ENCODE measurements at regions not wholly inside any gene's neighbourhood (a gene's known extent, or its start where the extent isn't known, plus 50 kb on each side); places are given as distances from the start of the nearest gene placed in this dataset.

GRCh38 chr9:116007824-116008223, 145.8 kb upstream of the PAPPA start:
- whole genome bisulfite sequencing, 4 donors = 82 to 97% (median 89%) methylated on average over 2 of the region's 2 CpGs
- no peaks in the 10 kb centered on the region for H3K27me3 ChIP-seq
- no peak overlapping the region for H3K4me3 ChIP-seq
- TF ChIP-seq, protein P1, sequence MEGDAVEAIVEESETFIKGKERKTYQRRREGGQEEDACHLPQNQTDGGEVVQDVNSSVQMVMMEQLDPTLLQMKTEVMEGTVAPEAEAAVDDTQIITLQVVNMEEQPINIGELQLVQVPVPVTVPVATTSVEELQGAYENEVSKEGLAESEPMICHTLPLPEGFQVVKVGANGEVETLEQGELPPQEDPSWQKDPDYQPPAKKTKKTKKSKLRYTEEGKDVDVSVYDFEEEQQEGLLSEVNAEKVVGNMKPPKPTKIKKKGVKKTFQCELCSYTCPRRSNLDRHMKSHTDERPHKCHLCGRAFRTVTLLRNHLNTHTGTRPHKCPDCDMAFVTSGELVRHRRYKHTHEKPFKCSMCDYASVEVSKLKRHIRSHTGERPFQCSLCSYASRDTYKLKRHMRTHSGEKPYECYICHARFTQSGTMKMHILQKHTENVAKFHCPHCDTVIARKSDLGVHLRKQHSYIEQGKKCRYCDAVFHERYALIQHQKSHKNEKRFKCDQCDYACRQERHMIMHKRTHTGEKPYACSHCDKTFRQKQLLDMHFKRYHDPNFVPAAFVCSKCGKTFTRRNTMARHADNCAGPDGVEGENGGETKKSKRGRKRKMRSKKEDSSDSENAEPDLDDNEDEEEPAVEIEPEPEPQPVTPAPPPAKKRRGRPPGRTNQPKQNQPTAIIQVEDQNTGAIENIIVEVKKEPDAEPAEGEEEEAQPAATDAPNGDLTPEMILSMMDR (IDR thresholded peaks at IDR 0.05) = no peak
- TF ChIP-seq POLR2A (IDR thresholded peaks at IDR 0.05) = no peak
- peaks cover 0 to 6% (median 0%) of the 10 kb centered on the region in 12 donors for H3K9me3 ChIP-seq
- H3K4me1 ChIP-seq = no peaks in the 10 kb centered on the region
- DNase-seq (no peak), ATAC-seq (no peak)
- no peaks in the 10 kb centered on the region for H3K36me3 ChIP-seq
- intact Hi-C loops (cut with DNase I) = no loop called here
- no peak overlapping the region for H3K27ac ChIP-seq

DNA sequence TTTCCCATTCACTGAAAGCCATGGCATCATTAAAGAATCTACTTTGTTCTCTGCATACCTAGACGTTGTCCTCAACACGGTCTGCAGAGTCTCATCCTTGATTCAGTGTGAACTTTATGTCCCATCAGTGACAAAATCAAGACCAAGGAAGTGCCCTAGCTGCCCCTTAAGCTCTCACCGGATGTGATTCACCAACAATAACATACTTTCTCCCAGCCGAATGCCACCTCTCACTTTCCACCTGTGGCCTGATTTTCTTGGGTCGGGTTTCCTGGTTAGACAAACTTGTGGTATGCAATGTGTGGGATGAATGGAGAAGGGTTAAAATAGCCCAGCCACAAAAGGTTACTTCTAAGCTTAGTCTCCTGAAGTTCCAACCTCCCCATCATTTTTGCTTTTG, 145.3 kb upstream of the PAPPA start:
- H3K27me3 ChIP-seq = no peaks in the 10 kb centered on the region
- no peaks in the 10 kb centered on the region for H3K4me1 ChIP-seq
- no peak overlapping the region for H3K4me3 ChIP-seq
- ATAC-seq (no peak), DNase-seq (no peak)
- no peak overlapping the region for H3K27ac ChIP-seq
- H3K36me3 ChIP-seq = no peaks in the 10 kb centered on the region
- WGBS, 4 donors = 64 to 71% (median 68%) methylated on average over 5 of the region's 5 CpGs
- intact Hi-C loops (cut with DNase I) = no loop called here
- H3K9me3 ChIP-seq = peaks cover 0 to 6% (median 0%) of the 10 kb centered on the region in 12 donors
- TF ChIP-seq POLR2A (IDR thresholded peaks at IDR 0.05) = no peak
- TF ChIP-seq, protein P1 (IDR thresholded peaks at IDR 0.05) = no peak

DNA sequence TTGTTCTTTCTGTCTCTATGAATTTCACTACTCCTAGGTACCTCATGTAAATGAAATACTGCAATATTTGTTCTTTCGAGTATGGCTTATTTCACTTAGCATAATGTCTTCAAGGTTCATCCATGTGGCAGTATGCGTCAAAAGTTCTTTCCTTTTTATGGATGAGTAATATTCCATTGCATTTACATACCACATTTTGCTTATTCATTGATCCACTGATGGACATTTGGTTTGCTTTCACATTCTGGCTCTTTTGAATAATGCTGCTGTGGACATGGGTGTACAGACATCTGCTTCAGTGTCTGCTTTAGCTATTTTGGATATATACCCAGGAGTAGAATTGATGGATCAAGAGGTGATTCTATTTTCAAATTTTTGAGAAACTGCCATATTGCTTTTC, 144.2 kb upstream of the PAPPA start:
- H3K4me1 ChIP-seq = no peaks in the 10 kb centered on the region
- intact Hi-C loops (cut with DNase I) = no loop called here
- no peaks in the 10 kb centered on the region for H3K27me3 ChIP-seq
- peaks cover 0 to 6% (median 0%) of the 10 kb centered on the region in 12 donors for H3K9me3 ChIP-seq
- no peaks in the 10 kb centered on the region for H3K36me3 ChIP-seq
- no peak overlapping the region for H3K4me3 ChIP-seq
- 88 to 94% (median 92%) methylated on average over 2 of the region's 2 CpGs for WGBS, 4 donors
- DNase-seq (no peak), ATAC-seq (no peak)
- H3K27ac ChIP-seq = no peak overlapping the region
- TF ChIP-seq, protein P1 (IDR thresholded peaks at IDR 0.05) = no peak
- TF ChIP-seq POLR2A (IDR thresholded peaks at IDR 0.05) = no peak

DNA sequence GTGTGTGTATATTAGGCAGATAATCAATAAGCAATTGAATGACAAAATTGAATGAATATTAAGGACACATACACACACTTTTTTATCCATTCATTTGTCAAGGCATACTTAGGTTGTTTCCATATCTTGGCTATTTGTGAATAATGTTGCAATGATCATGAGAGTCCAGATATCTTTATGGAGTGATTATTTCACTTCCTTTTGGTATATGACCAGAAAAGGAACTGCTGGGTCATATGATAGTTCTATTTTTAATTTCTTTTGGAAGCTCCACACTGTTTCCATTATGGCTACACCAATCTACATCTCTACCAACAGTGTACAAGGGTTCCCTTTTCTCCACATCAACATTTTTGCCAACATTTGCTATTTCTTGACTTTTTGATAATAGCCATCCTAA, 137.7 kb upstream of the PAPPA start:
- intact Hi-C loops (cut with DNase I) = no loop called here
- Histone ChIP-seq H3K27me3 (no peaks in the 10 kb centered on the region), H3K36me3 (no peaks in the 10 kb centered on the region), H3K9me3 (no peaks in the 10 kb centered on the region), H3K4me3 (no peak overlapping the region), H3K27ac (no peak overlapping the region), H3K4me1 (no peaks in the 10 kb centered on the region)
- TF ChIP-seq POLR2A (IDR thresholded peaks at IDR 0.05) = no peak
- TF ChIP-seq, protein P1 (IDR thresholded peaks at IDR 0.05) = no peak
- DNase-seq = no peak
- ATAC-seq = no peak
